Erythroblast (primary cell): ENCODE measurements at regions not wholly inside any gene's neighbourhood (a gene's known extent, or its start where the extent isn't known, plus 50 kb on each side); places are given as distances from the start of the nearest gene placed in this dataset.

Experiments
- DNase-seq, 2 experiments: peaks; one replicate each; lab custom pipeline; 2025; lab: John Stamatoyannopoulos, UW
- GATA1 ChIP-seq: IDR thresholded peaks from 2 replicates; pipeline ENCODE4 v1.6.1; 2011; ENCODE audit warnings: low read depth, mild to moderate bottlenecking, control low read depth, low read length, moderate library complexity
- POLR2A ChIP-seq: IDR thresholded peaks from 2 replicates; pipeline ENCODE4 v1.6.1; 2011; ENCODE audit warnings: mild to moderate bottlenecking, low read length

- no peak for TF ChIP-seq POLR2A
- TF ChIP-seq GATA1, result no peak
- no peak for DNase-seq
Observed at GRCh38 chr6:4355241-4355640, 219.9 kb upstream of the ECI2 start.

GRCh38 chr6:4354181-4354580 is 218.8 kb upstream of the ECI2 start:
- TF ChIP-seq GATA1 (no peak), POLR2A (no peak)

DNA sequence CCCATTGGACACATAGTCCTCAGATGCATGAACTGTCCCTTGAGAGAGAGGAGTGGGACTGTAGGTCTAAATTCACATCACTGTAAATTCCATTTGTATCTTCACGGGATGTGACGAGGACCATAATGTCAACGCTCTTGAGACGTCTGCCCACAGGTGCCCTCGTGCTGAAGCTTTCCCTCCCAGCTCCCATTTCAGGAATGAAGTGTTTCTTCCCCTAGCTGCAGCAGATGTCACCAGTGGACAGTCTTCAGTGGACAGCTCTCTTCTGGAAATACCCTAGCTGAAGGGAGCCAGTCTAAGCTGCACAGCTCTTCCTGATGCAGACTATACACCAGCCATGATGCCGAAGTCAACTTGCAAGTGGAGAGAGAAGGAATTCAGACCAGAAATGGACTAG is 217.4 kb upstream of the ECI2 start:
- TF ChIP-seq GATA1 (no peak), POLR2A (no peak)
- no peak for DNase-seq

More at GRCh38 chr6:4354181-4354580, 218.8 kb upstream of the ECI2 start:
- no peak for DNase-seq

DNA sequence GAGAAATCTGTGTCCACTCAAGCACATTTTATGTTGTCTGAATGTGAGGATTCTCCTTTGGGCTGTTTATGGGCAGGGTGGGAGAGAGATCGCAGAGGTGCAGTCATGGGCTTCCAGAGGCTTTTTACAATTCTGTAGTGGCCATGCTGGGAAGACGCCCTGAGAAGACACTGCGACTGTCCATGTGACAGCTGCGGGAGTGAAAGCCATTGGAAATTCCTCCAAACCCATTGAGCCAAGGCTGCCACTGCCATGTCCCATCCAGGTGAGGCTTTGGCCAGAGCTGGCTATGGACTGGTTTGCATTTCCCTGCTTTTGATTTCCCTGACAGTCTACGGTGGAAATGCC is 216.9 kb upstream of the ECI2 start:
- no peak for DNase-seq
- TF ChIP-seq POLR2A (no peak), GATA1 (no peak)

DNA sequence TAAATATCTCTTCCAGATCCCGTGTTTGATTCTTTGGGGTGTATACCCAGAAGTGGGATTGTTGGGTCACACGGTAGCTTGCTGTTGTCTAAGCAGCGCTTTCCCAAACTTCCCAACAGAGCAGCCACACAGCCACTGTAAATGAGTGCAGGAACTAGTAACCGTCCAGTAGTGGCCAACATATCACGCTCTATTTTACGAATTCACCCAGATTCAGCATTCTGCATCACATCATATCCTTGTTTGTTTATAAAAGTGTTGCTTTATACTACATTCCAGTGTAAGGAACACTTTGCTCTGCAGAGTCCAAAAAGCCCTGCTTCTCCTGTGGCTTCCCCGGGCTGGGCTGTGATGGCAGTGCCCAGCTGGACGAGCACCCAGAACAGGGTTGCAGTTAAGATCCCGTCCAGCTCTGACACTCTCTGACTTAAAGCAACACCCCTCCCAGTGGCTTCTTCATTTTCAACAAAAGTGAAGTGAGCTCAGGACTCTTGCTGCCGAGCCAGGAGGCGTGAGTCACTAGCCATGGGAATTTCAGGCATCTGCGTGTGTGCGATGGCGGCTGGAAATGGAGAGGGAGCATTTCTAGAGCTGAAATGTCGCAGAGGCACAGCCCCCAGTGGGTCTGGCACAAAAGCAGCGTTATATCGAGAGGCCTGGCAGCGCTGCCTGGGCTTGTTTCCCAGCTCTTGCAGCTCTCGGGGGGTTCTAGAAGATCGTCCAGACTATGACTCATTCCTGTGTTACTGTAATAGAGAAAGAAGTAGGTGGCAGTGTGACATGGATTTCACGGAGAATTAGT is 216.3 kb upstream of the ECI2 start:
- DNase-seq, result no peak

DNA sequence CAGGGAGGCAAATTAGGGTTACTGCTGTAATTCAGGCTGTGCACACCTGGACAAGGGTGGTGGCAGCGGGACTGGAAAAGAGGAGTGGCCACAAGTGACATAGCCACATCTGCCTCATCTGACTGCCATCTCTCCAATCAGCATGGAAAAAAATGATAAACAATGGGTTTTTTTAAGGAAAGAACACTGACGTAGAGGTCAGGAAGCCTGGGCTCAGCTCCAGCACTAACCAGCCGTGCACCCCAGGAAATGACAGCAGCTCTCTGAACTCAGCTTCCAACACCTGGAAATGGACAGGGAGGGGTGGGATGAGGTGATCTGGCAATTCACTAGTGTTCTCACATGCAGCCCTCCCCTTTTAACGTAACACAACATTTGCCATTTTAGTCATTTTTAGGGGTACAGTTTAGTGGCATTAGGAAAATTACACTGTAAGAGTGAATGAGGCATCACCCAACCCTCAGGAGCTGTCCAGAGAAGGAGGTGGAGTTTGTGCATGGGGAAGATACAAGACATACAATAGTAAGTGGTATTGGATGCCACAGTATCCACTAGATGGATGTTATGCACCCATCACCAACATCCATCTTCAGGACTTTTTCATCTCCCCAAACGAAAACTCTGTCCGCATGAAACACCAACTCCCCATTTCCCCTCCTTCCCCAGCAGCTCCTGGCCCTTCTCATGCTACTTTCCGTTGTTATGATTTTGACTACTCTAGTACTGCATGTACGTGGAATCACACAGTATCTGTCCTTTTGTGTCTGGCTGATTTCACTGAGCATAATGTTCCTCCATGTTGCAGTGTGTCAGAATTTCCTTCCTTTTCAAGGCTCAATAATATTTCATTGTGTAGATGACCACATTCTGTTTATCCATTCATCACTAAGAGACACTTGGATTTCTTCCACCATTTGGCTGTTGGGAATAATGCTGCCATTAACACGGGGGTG is 215.5 kb upstream of the ECI2 start:
- TF ChIP-seq GATA1 (no peak), POLR2A (no peak)
- DNase-seq, result no peak

More for the DNA sequence above, 216.3 kb upstream of the ECI2 start:
- TF ChIP-seq GATA1 (no peak), POLR2A (no peak)

GRCh38 chr6:4349931-4350330 is 214.6 kb upstream of the ECI2 start:
- DNase-seq, result no peak
- no peak for TF ChIP-seq POLR2A

DNA sequence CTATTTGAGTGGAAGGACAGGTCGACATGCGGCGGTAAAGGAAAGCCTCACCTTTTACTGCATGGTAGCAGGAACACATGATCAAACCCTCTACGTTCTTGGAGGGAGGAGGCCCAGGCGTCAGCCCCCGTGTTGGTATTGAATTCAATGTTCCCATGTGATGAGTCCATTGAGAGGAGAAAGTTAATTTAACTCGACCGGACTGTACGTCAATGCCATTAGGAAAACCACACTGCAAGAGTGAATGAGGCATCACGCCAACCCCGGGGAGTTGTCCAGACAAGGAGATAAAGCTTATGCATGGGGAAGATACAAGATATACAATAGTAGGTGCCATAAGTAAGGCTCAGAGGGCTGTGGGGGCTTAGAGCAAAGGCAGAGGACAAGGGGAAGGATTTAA is 213.9 kb upstream of the ECI2 start:
- DNase-seq, result no peak
- no peak for TF ChIP-seq POLR2A
- TF ChIP-seq GATA1, result no peak

DNA sequence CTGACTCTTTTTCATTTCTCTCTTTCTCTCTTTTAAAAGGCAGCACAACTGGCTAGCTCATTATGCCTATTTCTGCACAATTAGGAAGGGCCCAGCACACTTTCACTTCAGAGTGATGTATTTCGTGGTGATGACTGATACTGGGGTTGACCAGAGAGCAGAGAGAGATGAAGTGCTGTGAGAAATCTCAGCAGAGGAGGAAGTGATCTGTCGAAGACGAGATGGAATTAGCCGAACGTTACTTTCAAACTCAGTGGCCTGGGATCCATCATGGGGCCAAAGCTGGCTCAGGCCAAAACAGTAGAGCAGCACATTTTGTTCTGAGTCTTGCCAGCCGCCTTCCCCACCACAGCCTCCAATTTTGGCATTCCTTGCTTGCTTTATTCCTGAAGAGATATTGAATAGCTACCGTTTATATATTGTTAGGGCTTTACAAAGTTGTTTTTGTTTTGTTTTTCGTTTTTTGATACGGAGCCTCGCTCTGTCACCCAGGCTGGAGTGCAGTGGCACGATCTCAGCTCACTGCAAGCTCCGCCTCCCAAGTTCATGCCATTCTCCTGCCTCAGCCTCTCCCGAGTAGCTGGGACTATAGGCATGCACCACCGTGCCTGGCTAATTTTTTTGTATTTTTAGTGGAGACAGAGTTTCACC is 213.2 kb upstream of the ECI2 start:
- DNase-seq, result no peak
- no peak for TF ChIP-seq GATA1
- no peak for TF ChIP-seq POLR2A

DNA sequence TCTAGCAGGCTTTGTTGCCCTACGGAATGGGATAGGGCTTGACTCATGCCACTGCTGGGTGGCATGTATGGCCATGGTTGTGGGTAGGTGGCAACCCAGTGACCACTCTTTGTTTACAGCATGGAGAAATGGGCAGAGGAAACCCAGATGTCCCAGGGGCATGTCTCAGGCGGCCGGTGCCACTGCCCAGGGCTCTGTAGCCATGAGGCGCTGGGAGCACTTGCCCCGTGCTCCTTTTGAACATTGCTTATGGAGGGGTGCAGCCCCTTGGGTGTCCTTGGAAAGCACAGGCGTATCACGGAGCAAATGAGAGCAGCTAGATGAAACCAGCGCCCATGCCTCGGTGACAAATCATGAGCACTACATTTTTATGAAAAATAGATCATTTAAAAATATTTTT is 212.5 kb upstream of the ECI2 start:
- TF ChIP-seq POLR2A (no peak), GATA1 (no peak)
- DNase-seq, result no peak

DNA sequence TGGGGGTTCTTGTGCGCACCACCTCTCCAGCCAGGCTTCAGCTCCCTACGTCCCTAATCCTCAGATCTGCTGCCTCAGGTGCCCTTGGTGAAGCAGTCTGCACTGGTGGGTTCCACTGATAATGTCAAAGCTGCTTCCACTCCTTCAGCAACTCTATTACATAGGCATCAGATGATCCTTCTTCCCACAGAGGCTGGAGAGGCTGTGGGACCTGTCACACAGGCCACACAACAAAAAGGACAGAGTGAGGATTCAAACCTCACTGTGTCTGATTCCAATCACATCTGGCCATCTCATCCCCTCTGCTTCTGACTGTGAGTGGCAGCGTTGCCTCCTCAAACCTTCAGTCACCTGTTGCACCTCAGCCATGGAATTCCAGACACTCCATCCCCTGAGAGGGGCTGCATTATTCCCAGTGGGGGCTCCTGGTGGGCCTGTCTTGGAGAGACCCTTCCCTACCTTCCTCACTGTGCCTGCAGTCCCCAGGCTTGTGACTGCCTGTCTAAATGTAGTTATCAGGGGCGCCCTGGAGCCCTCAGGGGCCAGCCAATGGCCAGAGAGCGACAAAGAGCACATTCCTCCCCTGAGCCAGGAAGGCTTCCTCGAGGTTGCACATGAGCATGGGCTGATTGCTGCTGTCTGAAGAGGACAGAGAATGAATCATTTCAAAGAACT is 211.4 kb upstream of the ECI2 start:
- no peak for DNase-seq
- TF ChIP-seq GATA1 (no peak), POLR2A (no peak)

GRCh38 chr6:4345543-4345942 is 210.2 kb upstream of the ECI2 start:
- no peak for TF ChIP-seq GATA1
- no peak for TF ChIP-seq POLR2A
- DNase-seq, result no peak

GRCh38 chr6:4344317-4344899 is 209.0 kb upstream of the ECI2 start:
- DNase-seq, result no peak
- no peak for TF ChIP-seq GATA1
- TF ChIP-seq POLR2A, result no peak
